IPS-NIHi11 (cell line): ENCODE measurements at regions not wholly inside any gene's neighbourhood (a gene's known extent, or its start where the extent isn't known, plus 50 kb on each side); places are given as distances from the start of the nearest gene placed in this dataset.
A peak's percentile ranks its signal among the peaks of the same experiment; 100 is the strongest.
"Not testable (repeated sequence)": the region's sequence is repeated elsewhere in the genome, so short reads cannot be mapped to it uniquely, and the experiment has no call there.

Source experiments
- DNase-seq: peaks from one replicate; pipeline ENCODE4 v3.0.0; 2012; ENCODE audit warnings: mixed read lengths, low spot score

DNA sequence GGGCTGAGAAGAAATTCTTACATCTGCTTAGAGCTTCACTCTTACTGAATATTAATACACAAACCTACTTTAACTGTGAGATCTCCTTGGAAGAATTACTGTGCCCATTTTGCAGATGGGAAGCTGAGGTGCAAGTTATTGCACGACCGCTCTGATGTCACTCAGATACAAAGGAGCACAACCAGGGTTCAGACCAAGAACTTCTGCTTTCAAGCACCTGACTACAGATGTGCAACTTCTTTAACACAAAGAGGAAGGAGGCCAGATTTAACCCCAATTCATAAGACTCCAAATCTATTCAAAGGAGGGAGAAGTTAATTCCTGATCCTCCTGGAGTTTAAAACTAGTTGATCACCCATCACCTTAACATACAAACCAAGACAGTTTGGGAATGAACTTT, 232.6 kb downstream of the VRK1 start:
- no peak for DNase-seq

DNA sequence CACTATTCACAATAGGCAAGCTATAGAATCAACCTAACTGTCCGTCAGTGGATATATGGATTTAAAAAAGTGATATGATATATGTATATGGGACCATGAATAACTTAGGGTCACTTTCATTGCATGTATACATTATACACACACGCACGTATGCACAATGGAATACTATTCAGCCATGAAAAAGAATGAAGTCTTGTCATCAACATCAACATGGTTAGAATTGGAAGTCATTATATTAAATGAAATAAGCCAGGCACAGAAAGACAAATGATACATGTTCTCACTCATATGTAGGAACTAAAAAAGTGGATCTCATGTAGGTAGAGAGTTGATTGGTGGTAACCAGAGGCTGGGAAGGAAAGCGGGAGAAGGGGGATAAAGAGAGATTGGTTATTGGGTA, 234.3 kb downstream of the VRK1 start:
- no peak for DNase-seq

DNA sequence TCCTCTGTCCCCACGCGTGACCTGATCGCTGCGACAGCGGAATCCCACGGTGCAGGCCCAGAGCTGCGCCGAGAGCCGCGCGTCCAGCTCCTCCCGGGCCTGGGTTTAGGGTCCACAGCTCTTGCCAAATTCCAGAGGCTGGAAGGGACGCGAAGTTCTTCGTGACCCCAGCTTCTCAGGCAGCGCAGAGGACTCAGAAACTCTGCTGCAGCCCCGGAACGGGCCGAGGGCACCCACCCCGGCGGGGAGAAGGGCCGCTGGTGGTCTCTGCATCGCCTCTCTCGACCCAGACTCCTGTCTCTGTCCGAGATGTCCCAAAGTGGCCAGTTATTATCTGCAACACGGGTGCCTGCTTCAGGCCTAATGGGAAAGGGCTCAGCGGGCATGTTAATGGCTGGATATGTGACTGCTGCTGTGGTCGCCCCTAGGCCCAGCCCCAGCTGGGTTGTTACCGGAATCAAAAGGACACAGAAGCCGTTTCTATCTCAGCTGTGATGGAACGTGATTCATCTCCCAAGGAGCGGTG, 236.4 kb downstream of the VRK1 start:
- DNase-seq = no peak

DNA sequence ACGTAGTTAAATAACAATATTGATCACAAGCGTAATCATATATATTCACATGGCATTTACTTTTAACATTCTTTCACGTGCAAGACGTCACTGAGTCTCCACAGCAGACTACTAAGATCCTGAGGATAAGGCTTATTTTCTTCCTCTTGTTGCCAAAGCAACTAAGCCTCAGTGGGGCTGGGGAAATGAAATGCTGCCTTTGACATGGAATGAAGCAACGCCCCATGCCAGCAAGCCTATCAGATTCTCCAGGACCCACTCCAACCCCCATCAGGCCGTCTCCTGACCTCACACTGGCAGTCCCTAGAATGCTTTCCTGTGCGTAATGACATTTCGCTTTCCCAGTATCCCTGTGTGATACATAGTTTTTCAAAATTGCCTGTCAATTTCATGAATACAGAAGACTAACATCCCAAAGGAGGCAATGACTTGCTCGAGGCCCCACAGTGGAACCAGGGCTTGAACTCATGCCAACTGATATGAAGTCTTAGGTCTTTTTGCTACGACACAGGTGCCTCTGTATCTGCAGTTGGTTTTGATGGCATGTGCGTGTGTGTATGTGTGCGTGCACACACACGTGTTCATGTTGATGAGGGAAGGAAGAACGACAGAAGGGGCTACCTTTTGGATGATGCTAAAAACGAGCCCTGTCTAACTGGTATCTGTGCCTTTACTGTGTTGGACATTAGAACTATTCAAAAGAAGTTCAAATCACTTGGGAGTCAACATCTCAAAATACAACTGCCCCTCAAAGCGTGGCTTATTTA, 239.1 kb downstream of the VRK1 start:
- peak; percentile 29 for DNase-seq

DNA sequence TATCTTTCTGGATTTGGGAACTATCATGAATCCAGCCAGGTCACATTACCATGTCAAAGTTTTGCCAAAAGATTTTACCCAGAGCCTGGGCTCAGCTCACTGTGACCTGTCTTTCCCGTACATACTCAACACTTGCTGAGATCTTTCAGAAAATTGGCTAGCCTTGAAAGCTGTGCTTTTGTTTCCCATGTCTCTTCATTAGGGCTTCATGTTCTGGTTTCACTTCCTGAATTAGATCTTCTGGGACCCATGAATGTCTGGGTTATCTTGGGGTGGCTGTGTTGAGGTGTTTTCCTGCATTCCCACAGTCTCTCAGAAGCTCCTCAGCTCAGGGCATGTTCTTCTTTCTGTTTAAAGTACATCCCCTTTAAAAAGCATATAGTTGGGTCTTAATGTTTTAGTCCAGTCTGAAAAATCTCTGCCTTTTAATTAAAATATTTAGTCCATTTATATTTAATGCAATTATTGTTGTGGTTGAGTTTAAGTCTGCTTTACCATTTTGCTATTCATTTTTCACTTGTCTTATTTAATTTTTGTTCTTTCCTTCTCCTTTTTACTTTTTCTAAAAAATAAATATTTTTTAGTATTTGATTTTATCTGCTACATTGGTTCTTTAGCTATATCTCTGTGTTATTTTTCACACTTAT, 242.7 kb downstream of the VRK1 start:
- no peak for DNase-seq

DNA sequence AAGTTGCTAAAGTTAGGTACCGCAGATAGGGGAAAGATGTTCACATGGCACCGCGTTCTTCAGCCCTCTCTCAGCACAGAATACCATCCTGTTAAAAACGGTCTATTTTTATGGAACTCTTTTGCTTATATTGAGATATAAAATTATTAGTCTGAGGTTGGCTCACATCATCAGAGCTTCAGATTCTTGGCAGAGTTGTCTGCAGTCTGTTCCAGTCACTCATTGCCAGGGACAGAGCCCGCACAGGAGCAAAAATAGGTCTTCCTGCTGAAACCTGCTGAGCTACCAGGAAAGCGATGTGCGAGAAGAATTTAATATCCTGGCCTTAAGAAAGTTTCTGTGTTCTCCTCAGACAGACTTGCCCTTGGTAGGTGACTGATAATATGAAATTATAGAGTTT, 249.8 kb downstream of the VRK1 start:
- DNase-seq = no peak

DNA sequence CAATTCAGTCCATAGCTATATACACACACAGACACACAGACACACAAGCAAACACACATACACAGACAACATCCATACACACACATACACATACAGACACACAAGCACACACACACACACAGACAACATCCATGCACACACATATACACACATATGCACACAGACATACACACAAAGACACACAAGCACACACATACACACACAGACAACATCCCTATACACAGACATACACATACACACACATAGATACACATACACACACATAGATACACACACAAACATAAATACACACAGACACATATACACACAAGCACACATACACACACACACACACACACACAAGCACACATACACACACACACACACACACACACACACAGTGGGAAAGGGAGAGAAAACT, 254.8 kb downstream of the VRK1 start:
- DNase-seq = no peak

DNA sequence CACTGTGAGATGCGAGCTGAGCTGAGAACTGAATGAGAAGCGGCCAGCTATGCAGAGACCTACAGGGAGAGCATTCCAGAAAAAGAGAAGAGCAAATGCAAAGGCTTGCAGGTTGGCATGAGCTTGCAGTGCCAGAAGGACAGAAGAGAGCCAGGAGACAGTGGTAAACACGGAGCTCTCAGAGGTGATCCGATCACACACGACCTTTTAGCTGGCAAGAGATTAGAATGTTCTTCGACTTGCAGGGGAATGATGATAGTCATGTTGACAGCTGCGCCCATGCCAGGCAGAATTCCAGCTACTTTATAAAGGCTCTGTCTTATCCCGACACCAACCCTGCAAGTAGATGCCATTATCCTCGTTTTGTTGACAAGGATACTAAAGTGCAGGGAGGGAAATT, 256.8 kb downstream of the VRK1 start:
- no peak for DNase-seq

DNA sequence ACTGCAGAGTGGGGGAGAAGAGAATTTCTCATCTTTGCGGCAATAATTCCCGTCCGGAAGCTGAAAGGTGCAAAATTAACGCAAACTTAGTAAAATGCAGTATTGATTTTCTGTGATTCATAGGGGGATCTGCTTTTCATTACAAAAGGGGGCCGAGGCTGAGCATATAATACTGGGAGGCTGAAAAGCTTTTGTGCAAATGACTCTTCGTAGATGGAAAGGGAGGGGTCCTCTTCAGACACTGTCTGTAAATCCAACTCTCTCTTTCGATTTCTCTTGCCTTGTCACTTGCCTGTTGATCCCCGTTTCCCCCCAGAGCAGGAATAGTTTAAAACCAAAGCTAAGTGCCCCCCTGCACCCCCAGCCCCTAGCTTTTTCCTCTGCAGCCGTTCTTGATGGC, 258.2 kb downstream of the VRK1 start:
- no peak for DNase-seq

DNA sequence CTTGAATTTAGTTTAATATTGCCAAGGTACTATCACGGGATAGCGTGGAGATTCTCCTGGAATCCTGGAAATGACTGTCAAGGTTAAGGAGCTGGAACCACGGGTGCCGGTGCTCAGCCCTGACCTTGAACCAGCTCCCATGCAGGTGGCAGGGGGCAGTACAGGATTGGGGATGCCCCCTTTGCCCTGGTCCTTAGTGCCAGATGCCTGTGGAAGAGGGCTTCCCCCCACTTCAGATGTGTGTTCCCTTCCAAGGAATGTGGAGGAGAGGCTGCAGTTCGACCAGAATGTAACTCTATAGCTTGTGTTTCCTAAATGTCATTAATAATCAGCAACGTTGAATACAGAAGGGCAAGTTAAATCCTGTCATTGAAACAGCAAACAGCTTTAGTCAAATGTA, 258.9 kb downstream of the VRK1 start:
- DNase-seq = no peak

DNA sequence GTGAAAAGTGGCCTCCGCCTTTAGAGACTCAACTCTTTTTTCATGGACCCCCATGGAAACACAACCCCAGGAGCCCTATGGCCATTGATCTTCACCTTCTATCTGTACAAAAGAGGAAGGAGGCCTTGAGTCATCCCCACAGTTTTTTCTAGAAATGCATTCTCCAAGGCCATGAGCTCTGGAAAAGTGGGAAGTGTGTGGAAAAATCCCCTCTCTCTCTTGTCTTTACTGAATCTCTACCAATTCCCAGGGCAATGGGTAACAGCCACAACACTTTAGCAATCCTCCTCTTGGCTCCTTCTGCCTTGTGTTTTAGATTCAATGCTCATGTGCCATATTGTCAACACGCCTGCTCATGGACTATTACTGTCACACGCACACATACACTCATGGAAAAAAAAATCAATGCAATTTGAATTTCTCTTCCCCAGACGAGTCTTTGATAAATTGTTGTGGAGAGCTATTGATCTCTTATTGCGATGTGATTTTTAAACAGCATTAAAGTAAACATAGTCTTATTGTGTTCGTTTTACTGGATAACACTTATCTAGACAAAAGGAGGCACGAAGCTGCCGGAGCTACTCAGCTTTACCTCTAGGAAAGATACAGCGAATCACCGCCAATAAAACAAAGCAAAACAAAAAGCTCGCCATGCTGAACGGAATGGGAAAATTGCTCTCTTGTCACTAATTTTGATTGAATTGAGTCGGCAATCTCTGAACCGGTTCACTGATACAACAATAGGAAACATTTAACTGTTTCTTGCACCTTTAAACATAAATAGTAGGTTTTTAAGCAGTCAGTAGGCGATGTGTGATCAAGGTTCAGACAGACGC, 260.3 kb downstream of the VRK1 start:
- DNase-seq = no peak

DNA sequence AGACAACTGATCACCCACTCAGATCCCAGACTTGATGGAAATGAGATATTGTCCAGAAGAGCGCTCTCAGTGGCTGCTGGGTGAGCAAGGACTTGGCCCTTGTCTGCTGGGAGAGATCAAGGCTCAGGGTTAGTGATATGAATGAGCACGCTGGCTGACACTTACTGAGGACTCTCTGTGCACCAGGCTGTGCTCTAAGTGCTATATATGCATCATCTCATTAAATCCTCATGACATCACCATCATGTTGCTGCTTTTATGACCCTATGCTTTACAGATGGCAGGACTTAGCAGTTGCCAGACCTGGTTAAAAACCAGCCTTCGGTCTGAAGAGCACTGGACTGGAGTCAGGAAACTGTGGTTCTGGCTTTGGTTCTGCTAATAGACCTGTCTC, 260.9 kb downstream of the VRK1 start:
- DNase-seq = no peak

DNA sequence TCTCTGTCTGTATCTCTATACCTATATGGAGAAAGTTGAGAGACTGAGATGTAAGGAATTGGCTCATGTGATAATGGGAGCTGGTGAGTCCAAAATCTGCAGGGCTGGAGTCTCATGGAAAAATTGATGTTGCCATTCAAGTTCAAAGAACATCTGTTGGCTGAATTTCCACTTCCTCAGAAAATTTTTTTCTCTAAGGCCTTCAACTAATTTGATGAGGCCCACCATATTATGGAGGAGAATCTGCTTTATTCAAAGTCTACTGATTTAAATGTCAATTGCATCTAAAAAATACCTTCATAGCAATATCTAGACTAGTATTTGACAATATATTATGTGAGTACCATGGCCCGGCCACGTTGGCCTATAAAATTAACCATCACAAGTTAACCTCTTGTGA, 261.4 kb downstream of the VRK1 start:
- no peak for DNase-seq

DNA sequence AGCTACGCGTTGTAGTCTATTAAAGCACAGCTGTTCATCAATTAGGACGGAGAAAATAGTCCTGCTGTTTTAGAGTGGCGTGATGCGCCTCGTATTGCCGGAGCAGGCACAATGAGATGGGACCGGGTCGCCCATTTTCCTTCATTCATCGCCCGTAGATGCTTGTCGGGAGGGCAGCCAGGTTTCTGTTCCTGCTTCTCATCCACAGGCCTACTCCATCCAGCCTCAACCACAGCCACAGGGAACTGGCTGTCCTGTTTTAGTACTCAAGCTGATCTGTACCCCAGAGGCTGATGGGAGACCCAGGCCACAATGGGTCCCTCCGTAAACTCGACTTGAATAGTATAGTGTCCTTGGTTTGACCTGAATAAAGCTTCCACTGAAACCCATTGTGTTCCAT, 264.0 kb downstream of the VRK1 start:
- DNase-seq = no peak

DNA sequence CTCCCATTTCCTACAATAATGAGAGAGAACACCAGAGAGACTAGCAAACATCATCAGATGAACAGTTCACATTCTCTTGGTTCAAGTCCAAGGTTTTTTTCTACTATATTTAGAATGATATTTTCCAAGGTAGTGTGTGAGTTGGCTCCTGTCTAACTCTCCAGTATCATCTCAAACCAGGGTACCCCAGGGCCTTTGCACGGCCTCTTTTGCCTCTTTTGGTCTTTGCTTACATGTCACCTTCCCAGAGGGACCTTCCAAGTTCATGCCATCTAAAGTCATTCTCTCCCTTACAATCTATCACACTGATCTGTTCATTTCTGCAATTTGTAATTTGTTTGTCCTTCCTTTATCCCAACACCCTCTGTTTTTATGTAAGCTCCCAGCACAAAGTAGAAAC, 264.5 kb downstream of the VRK1 start:
- DNase-seq = no peak

DNA sequence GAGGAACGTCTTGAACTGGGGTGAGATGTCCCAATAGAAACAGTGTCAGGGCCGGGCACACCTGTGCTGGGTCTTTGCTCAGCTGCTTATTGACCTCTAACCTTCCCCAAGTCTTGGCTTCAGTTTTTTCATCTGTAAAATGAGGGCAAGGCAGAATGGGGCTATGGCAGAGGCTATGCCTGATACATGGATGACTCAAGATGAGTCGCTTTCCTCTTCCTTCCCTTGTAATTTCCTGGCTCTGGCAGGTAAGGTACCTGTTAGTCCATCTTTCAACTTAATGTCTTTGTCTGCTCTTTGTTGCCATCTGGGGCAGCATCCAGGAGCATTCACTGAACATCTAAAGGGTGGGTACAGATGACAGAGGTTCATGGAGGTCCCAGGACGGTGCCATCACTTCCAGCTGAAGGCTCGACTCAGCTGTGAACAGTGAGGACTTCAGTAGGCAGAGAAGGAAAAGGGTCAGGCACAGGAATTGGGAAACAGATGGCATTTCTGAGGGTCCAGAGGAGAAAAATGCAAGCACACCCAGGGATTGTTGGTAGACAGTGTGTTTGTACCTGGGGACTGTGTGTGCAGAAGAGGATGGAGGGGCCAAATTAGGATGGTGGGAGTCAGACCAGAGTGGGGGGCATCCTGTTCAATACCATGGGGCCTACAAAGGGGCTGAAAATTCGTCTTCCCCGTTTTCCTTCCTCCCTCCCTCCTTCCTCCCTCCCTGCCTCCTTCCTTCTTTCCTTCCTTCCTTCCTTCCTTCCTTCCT, 268.3 kb downstream of the VRK1 start:
- DNase-seq = no peak

DNA sequence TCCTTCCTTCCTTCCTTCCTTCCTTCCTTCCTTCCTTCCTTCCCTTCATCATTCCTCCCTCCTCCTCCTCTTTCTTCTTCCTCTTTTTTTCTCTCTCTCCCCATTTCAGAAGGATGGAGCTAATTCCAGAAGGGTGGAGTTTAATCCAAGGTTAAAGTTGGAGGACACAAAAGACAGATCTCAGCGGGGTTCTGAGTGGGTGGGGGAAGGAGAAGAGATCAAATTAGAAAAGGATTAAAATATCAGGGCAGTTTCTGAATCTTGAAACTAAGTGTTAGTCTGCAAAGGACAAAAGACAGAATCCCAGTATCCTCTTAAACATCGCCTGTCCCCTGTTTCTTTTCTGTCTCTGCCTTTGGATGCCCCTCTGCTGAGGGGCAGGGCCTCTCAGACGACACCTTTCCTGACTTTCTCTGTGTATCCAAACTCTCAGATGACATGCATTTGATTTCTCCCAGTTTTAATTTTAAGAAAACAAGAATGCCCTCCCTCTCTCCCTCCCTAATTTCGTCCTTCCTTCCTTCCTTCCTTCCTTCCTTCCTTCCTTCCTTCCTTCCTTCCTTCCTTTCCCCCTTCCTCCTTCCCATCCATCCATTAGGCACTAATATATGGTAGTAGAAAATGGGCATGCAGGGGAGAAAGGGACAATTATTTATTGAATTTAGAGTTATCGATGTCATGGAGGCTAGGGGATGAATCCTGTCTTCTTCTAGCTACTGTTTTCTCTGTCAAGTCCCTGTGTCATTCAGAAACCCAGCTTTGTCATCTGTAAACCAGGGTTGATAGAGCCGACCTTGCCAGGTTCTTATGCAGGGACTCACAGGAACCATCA, 269.1 kb downstream of the VRK1 start:
- no peak for DNase-seq

DNA sequence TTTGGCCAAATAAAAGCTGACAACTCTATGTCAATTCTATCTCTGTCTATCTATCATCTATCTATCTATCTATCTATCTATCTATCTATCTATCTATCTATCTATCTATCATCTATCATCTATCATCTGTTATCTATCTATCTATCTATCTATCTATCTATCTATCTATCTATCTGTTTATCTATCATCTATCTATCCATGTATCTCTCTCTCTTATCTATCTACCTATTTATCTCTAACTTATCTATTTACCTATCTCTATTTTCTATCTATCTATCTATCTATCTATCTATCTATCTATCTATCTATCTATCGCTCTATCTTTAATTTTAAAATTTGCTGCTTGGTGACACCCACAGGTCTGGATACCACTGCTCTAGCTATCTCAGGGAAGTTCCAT, 271.1 kb downstream of the VRK1 start:
- not testable (repeated sequence) for DNase-seq

DNA sequence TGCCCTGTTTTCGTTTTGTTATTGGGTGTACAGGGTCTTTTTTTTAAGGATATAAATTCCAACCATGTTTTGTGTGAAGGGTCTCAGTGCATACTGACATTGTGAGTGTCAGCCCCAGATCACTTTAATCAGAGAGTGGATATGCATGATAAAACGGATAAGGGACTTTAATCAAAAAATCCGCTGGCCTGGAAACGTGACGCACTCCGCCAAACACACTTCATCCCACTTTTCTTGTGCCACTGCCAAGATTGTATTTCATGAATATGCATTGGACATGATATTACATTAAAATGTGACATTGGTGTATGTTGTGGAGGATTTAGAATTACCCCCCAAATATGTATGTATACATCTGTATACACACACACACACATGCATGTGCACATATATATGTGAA, 273.1 kb downstream of the VRK1 start:
- DNase-seq = no peak

DNA sequence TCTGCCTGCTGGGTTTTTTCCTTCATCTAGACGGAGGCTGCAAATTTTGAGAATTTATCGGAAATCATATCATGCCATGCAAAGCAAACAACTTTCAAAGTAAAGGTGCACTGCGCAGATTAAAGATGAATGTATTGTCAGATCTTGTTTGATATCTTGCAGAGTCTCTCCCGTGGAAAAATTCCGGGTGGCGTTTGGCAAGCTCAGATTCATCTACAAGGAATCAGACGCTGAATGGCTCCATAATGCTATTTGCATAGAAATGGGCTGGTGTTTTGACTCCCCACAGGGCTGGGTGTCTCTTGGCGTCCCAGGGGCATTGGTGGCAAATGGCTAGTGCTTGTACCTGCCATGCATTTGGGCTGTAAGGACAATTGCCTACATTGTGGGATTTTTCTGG, 274.0 kb downstream of the VRK1 start:
- no peak for DNase-seq

DNA sequence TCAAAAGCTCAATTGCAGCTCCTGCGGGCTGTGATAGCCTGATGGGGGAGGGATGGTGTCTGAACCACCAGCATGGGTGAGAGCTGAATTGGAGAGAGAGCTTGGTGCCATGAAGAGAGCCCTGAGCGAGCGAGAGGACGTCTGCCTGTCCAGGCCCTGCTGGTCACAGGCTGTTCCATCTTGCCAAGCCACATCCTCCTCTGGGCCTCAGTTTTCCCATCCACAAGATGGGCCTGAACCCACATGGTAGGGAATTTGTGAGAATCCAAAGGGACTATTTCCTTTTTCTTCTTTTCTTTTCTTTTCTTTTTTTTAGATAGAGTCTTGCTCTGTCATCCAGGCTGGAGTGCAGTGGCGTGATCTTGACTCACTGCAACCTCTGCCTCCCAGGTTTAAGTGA, 276.4 kb downstream of the VRK1 start:
- DNase-seq = no peak
